IMR-90 (cell line): ENCODE measurements at regions not wholly inside any gene's neighbourhood (a gene's known extent, or its start where the extent isn't known, plus 50 kb on each side); places are given as distances from the start of the nearest gene placed in this dataset.

Source experiments
- ATAC-seq: fragments of 200-7000 bp; cut with Tn5 transposase; 2 replicates; pipeline ENCODE4 v1.9.1; 2020; ENCODE audit warnings: low read depth, mild to moderate bottlenecking, moderate library complexity
- BruUV-seq: library from RNA; stranded (reverse); fragments of 400-500 nt; replicated peaks from 2 replicates; lab custom pipeline; 2021; lab: Mats Ljungman, UMichigan
- CTCF ChIA-PET: fragments of 300-600 bp; formaldehyde crosslinking; extraction: SDS; loops from one replicate; lab custom pipeline; 2021; ENCODE audit warnings: antibody characterized with exemption; lab: Yijun Ruan, JAX
- POLR2A ChIA-PET: fragments of 300-600 bp; sonication (Branson Sonifier 250); formaldehyde crosslinking; loops from one replicate; lab custom pipeline; 2022; ENCODE audit warnings: antibody characterized with exemption; ENCODE audit not compliant: unreplicated experiment; lab: Charles Lee
- DNase-seq: peaks from one replicate; pipeline ENCODE4 v3.0.0; 2013
- H2AFZ ChIP-seq: replicated peaks from 2 replicates; pipeline ENCODE3; 2013; ENCODE audit warnings: low read length, mild to moderate bottlenecking; ENCODE audit not compliant: poor library complexity
- H2AK5ac ChIP-seq: 2 replicates; pipeline ENCODE4 v1.6.1; 2013; ENCODE audit warnings: low read depth, low read length, inconsistent platforms
- H2AK9ac ChIP-seq: replicated peaks from 2 replicates; pipeline ENCODE3; 2013; ENCODE audit warnings: mild to moderate bottlenecking, low read depth, low read length, moderate library complexity; ENCODE audit not compliant: poor library complexity
- H2BK120ac ChIP-seq: 2 replicates; pipeline ENCODE4 v1.6.1; 2013; ENCODE audit warnings: low read depth, low read length, inconsistent platforms
- H2BK15ac ChIP-seq: 3 replicates; pipeline ENCODE4 v1.6.1; 2013; ENCODE audit warnings: low read depth, low read length, inconsistent platforms
- H2BK20ac ChIP-seq: 2 replicates; pipeline ENCODE4 v1.6.1; 2013; ENCODE audit warnings: low read depth, mild to moderate bottlenecking, inconsistent platforms, low read length, moderate library complexity
- H2BK5ac ChIP-seq: 2 replicates; pipeline ENCODE4 v1.6.1; 2013; ENCODE audit warnings: mild to moderate bottlenecking, low read depth, low read length, inconsistent platforms; ENCODE audit not compliant: poor library complexity, severe bottlenecking
- H3K14ac ChIP-seq: replicated peaks from 2 replicates; pipeline ENCODE4 v1.6.1; 2013; ENCODE audit warnings: low read depth, low read length, inconsistent platforms
- H3K18ac ChIP-seq: 2 replicates; pipeline ENCODE4 v1.6.1; 2013; ENCODE audit warnings: low read depth, low read length, control low read depth
- H3K23ac ChIP-seq: 2 replicates; pipeline ENCODE4 v1.6.1; 2013; ENCODE audit warnings: low read depth, low read length, inconsistent platforms
- H3K27ac ChIP-seq: 2 replicates; pipeline ENCODE4 v1.5.1; 2013; ENCODE audit warnings: mild to moderate bottlenecking, control low read depth, low read length; ENCODE audit not compliant: insufficient read depth
- H3K27me3 ChIP-seq: 2 replicates; pipeline ENCODE4 v1.6.1; 2013; ENCODE audit warnings: low read length; ENCODE audit not compliant: control insufficient read depth, insufficient read depth
- H3K36me3 ChIP-seq: 2 replicates; pipeline ENCODE4 v1.6.1; 2013; ENCODE audit warnings: low read length, mixed read lengths; ENCODE audit not compliant: control insufficient read depth, insufficient read depth
- H3K4ac ChIP-seq: 2 replicates; pipeline ENCODE4 v1.6.1; 2013; ENCODE audit warnings: low read depth, low read length, inconsistent platforms
- H3K4me1 ChIP-seq: 2 replicates; pipeline ENCODE4 v1.6.1; 2013; ENCODE audit warnings: low read length, mixed read lengths; ENCODE audit not compliant: control insufficient read depth, insufficient read depth
- H3K4me2 ChIP-seq: 2 replicates; pipeline ENCODE4 v1.6.1; 2013; ENCODE audit warnings: low read depth, mild to moderate bottlenecking, control low read depth, low read length, moderate library complexity
- H3K4me3 ChIP-seq: 2 replicates; pipeline ENCODE4 v1.5.1; 2013; ENCODE audit warnings: low read depth, mild to moderate bottlenecking, control low read depth, low read length, moderate library complexity; ENCODE audit not compliant: insufficient read depth
- H3K56ac ChIP-seq: 2 replicates; pipeline ENCODE4 v1.6.1; 2013; ENCODE audit warnings: low read length, inconsistent platforms; ENCODE audit not compliant: insufficient read depth; ENCODE audit errors: extremely low read depth
- H3K79me1 ChIP-seq, 2 experiments: 2 replicates each; pipeline ENCODE4 v1.6.1; 2013; ENCODE audit warnings: low read length in 2 of 2, inconsistent platforms in 1 of 2, low read depth in 1 of 2
- H3K9ac ChIP-seq: 2 replicates; pipeline ENCODE4 v1.6.1; 2013; ENCODE audit warnings: low read depth, low read length, control low read depth
- H3K9me1 ChIP-seq: 2 replicates; pipeline ENCODE4 v1.6.1; 2013; ENCODE audit warnings: low read length, inconsistent platforms; ENCODE audit not compliant: insufficient read depth
- H3K9me3 ChIP-seq: 2 replicates; pipeline ENCODE4 v1.6.1; 2013; ENCODE audit warnings: low read length; ENCODE audit not compliant: control insufficient read depth, insufficient read depth
- H4K20me1 ChIP-seq: 2 replicates; pipeline ENCODE4 v1.6.1; 2013; ENCODE audit warnings: low read length, inconsistent platforms; ENCODE audit not compliant: insufficient read depth
- H4K5ac ChIP-seq: 2 replicates; pipeline ENCODE4 v1.6.1; 2013; ENCODE audit warnings: mild to moderate bottlenecking, low read depth, low read length, control low read depth
- H4K8ac ChIP-seq, 2 experiments: 2 replicates each; pipeline ENCODE4 v1.6.1; 2013; ENCODE audit warnings: low read depth in 2 of 2, low read length in 2 of 2, control low read depth in 1 of 2, inconsistent platforms in 1 of 2
- H4K91ac ChIP-seq: 2 replicates; pipeline ENCODE4 v1.6.1; 2013; ENCODE audit warnings: low read depth, low read length, inconsistent platforms; ENCODE audit not compliant: insufficient read depth
- BHLHE40 ChIP-seq: fragments of 150-350 bp; IDR thresholded peaks from 2 replicates; pipeline ENCODE4 v1.6.1; 2016; ENCODE audit warnings: mild to moderate bottlenecking, low read depth, low read length
- CEBPB ChIP-seq: IDR thresholded peaks from 2 replicates; pipeline ENCODE4 v1.6.1; 2012; ENCODE audit warnings: low read depth, low read length, improper control_type of control experiment
- CHD1 ChIP-seq: IDR thresholded peaks from 2 replicates; pipeline ENCODE4 v1.6.1; 2012; ENCODE audit warnings: low read depth, low read length, improper control_type of control experiment
- CTCF ChIP-seq: conservative IDR thresholded peaks from 2 replicates; pipeline ENCODE4 v1.5.1; 2012; ENCODE audit warnings: mild to moderate bottlenecking, low read depth, low read length, improper control_type of control experiment
- FOS ChIP-seq: fragments of 150-350 bp; IDR thresholded peaks from 2 replicates; pipeline ENCODE4 v1.6.1; 2016; ENCODE audit warnings: low read depth, low read length
- MAFK ChIP-seq: IDR thresholded peaks from 2 replicates; pipeline ENCODE4 v1.6.1; 2012; ENCODE audit warnings: low read depth, low read length, improper control_type of control experiment
- MAZ ChIP-seq: IDR thresholded peaks from 2 replicates; pipeline ENCODE4 v1.6.1; 2012; ENCODE audit warnings: low read depth, mild to moderate bottlenecking, low read length, improper control_type of control experiment, moderate library complexity, borderline replicate concordance
- MXI1 ChIP-seq: IDR thresholded peaks from 2 replicates; pipeline ENCODE4 v1.6.1; 2012; ENCODE audit warnings: low read depth, mild to moderate bottlenecking, low read length, moderate library complexity, borderline replicate concordance
- NFE2L2 ChIP-seq: fragments of 150-350 bp; IDR thresholded peaks from 2 replicates; pipeline ENCODE4 v1.6.1; 2016; ENCODE audit warnings: low read depth, mild to moderate bottlenecking, low read length
- POLR2A ChIP-seq: IDR thresholded peaks from 2 replicates; pipeline ENCODE4 v1.6.1; 2012; ENCODE audit warnings: mild to moderate bottlenecking, low read depth, low read length
- RAD21 ChIP-seq: IDR thresholded peaks from 2 replicates; pipeline ENCODE4 v1.6.1; 2012; ENCODE audit warnings: low read length, improper control_type of control experiment
- RCOR1 ChIP-seq: IDR thresholded peaks from 2 replicates; pipeline ENCODE4 v1.6.1; 2012; ENCODE audit warnings: mild to moderate bottlenecking, low read length, improper control_type of control experiment; ENCODE audit not compliant: insufficient replicate concordance
- RFX5 ChIP-seq: IDR thresholded peaks from 2 replicates; pipeline ENCODE4 v1.8.0; 2012; ENCODE audit warnings: low read depth, mild to moderate bottlenecking, low read length, moderate library complexity
- SMC3 ChIP-seq: fragments of 150-350 bp; IDR thresholded peaks from 2 replicates; pipeline ENCODE4 v1.6.1; 2016; ENCODE audit warnings: low read depth, mild to moderate bottlenecking, antibody characterized with exemption, low read length, moderate library complexity
- USF2 ChIP-seq: fragments of 150-350 bp; IDR thresholded peaks from 2 replicates; pipeline ENCODE4 v1.6.1; 2017; ENCODE audit warnings: mild to moderate bottlenecking, antibody characterized with exemption, low read length, low read depth
- WGBS, 2 experiments: methylation state at CpG; one replicate each; pipeline versions ENCODE4 v1.1.5 to v1.1.7; 2013; ENCODE audit warnings: missing lambda C conversion rate in 2 of 2; ENCODE audit not compliant: insufficient read length in 1 of 2; ENCODE audit errors: extremely low coverage in 2 of 2; 5-methylcytosine and 5-hydroxymethylcytosine counted together
- dilution Hi-C: fragments of 300-500 bp; cut with HindIII; formaldehyde crosslinking; loops from one replicate; pipeline ENCODE4 v1.14.3; 2018; ENCODE audit warnings: low sequenced_read_pairs; ENCODE audit not compliant: unreplicated experiment
- in situ Hi-C: fragments of 300-500 bp; cut with MboI; formaldehyde crosslinking; loops from 3 replicates; pipeline ENCODE4 v1.14.3; 2019; ENCODE audit warnings: low sequenced_read_pairs, inconsistent platforms, mixed read lengths
- intact Hi-C: fragments of 100-400 bp; cut with micrococcal nuclease; formaldehyde crosslinking; loops from 2 replicates; pipeline ENCODE4 v1.10.0; 2022
- TF ChIP-seq, protein P1 (sequence below): fragments of 150-350 bp; IDR thresholded peaks from 2 replicates; pipeline ENCODE4 v1.6.1; 2016; ENCODE audit warnings: low read depth, mild to moderate bottlenecking, low read length, moderate library complexity, borderline replicate concordance

DNA sequence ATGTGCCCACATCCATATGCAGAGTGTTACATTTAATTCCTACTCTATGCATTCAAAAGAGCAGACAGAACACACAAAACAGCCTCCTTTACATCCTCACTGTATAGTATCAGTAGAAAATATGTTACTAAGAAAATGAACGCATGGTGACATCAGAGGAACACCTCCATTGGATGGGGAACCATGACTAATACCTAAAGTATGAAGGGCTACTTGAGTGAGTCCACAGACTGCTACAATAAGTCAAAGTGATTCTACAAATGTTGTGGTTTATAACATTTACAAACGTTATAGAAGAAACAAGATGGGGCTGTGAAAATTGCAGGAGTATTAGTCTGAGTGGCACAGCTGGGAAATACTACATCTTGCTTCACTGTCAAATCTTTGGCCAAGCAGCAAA is 1830.9 kb upstream of the PIK3C3 start:
- TF ChIP-seq MAFK (no peak), MAZ (no peak), CEBPB (no peak), RFX5 (no peak), NFE2L2 (no peak), CTCF (no peak), MXI1 (no peak), FOS (no peak), RCOR1 (no peak), POLR2A (no peak), CHD1 (no peak), SMC3 (no peak), BHLHE40 (no peak), USF2 (no peak), RAD21 (no peak)
- TF ChIP-seq, protein P1, sequence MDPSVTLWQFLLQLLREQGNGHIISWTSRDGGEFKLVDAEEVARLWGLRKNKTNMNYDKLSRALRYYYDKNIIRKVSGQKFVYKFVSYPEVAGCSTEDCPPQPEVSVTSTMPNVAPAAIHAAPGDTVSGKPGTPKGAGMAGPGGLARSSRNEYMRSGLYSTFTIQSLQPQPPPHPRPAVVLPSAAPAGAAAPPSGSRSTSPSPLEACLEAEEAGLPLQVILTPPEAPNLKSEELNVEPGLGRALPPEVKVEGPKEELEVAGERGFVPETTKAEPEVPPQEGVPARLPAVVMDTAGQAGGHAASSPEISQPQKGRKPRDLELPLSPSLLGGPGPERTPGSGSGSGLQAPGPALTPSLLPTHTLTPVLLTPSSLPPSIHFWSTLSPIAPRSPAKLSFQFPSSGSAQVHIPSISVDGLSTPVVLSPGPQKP = no peak
- Histone ChIP-seq H3K27me3 (no peaks in the 10 kb centered on the region), H2BK20ac (no peak overlapping the region), H4K5ac (no peak overlapping the region), H4K20me1 (no peaks in the 10 kb centered on the region), H3K4me3 (no peak overlapping the region), H2BK5ac (no peak overlapping the region), H3K36me3 (no peaks in the 10 kb centered on the region), H3K4ac (no peak overlapping the region), H3K56ac (no peak overlapping the region), H2AK5ac (no peak overlapping the region), H3K9ac (no peak overlapping the region), H2BK15ac (no peak overlapping the region), H3K14ac (no peak overlapping the region), H3K23ac (no peak overlapping the region), H3K27ac (no peak overlapping the region), H4K8ac (no peak overlapping the region), H3K9me1 (no peaks in the 10 kb centered on the region), H2BK120ac (no peak overlapping the region), H4K91ac (no peak overlapping the region), H3K9me3 (no peaks in the 10 kb centered on the region), H2AK9ac (no peak overlapping the region), H3K4me2 (no peak overlapping the region), H2AFZ (no peak overlapping the region), H3K4me1 (no peaks in the 10 kb centered on the region), H3K79me1 (no peaks in the 10 kb centered on the region), H3K18ac (no peak overlapping the region)
- DNase-seq (peak; percentile 44), ATAC-seq (peak; percentile 35)
- intact Hi-C loops = no loop called here
- WGBS, 2 experiments = no CpG with 5 or more reads among the region's 2 CpGs
- in situ Hi-C loops = no loop called here
- ChIA-PET POLR2A (no interaction called here), CTCF (no interaction called here)
- no TSS peak for BruUV-seq
- dilution Hi-C loops = no loop called here
